NCI-H2227 treated with DMSO at 0.1 percent for 48 hours (cell line): ENCODE measurements at regions not wholly inside any gene's neighbourhood (a gene's known extent, or its start where the extent isn't known, plus 50 kb on each side); places are given as distances from the start of the nearest gene placed in this dataset.

ENCODE experiments used
- DNase-seq: peaks from one replicate; lab custom pipeline; 2025; lab: John Stamatoyannopoulos, UW

- DNase-seq: no peak
These were observed 65.0 kb upstream of the MEIS2 start for GRCh38 chr15:37165395-37165794.

GRCh38 chr15:37166402-37166801 is 66.1 kb upstream of the MEIS2 start:
- no peak for DNase-seq

GRCh38 chr15:37181339-37181738 is 81.0 kb upstream of the MEIS2 start:
- DNase-seq: no peak

- DNase-seq: no peak
These were observed 99.2 kb upstream of the MEIS2 start for GRCh38 chr15:37199545-37199944.

- no peak for DNase-seq
These were observed 102.7 kb upstream of the MEIS2 start for GRCh38 chr15:37203050-37203449.

- DNase-seq: peak; percentile 1
These were observed 104.3 kb upstream of the MEIS2 start for GRCh38 chr15:37204692-37205091.

GRCh38 chr15:37206690-37207089 is 106.3 kb upstream of the MEIS2 start:
- no peak for DNase-seq

- no peak for DNase-seq
These were observed 108.0 kb upstream of the MEIS2 start for GRCh38 chr15:37208146-37209040.

- DNase-seq: no peak
These were observed 108.7 kb upstream of the MEIS2 start for GRCh38 chr15:37209041-37209363.

- no peak for DNase-seq
These were observed 117.2 kb upstream of the MEIS2 start for GRCh38 chr15:37217567-37217966.

- DNase-seq: no peak
These were observed 118.1 kb upstream of the MEIS2 start for GRCh38 chr15:37218351-37218916.

GRCh38 chr15:37219211-37219701 is 118.9 kb upstream of the MEIS2 start:
- no peak for DNase-seq

- DNase-seq: no peak
These were observed 120.8 kb upstream of the MEIS2 start for GRCh38 chr15:37220949-37221670.

- DNase-seq: peak; percentile 6
These were observed 121.4 kb upstream of the MEIS2 start for GRCh38 chr15:37221671-37222145.

- DNase-seq: no peak
These were observed 122.7 kb upstream of the MEIS2 start for GRCh38 chr15:37223089-37223488.

GRCh38 chr15:37229855-37230619 is 129.7 kb upstream of the MEIS2 start:
- DNase-seq: no peak

GRCh38 chr15:37245358-37245757 is 145.0 kb upstream of the MEIS2 start:
- no peak for DNase-seq

- DNase-seq: no peak
These were observed 145.7 kb upstream of the MEIS2 start for GRCh38 chr15:37246065-37246464.

- no peak for DNase-seq
These were observed 146.5 kb upstream of the MEIS2 start for GRCh38 chr15:37246856-37247255.

- DNase-seq: no peak
These were observed 148.9 kb upstream of the MEIS2 start for GRCh38 chr15:37249249-37249648.

- no peak for DNase-seq
These were observed 152.2 kb upstream of the MEIS2 start for GRCh38 chr15:37252530-37252929.

GRCh38 chr15:37253877-37254276 is 153.5 kb upstream of the MEIS2 start:
- DNase-seq: no peak
